TTC549 (cell line): ENCODE measurements at regions not wholly inside any gene's neighbourhood (a gene's known extent, or its start where the extent isn't known, plus 50 kb on each side); places are given as distances from the start of the nearest gene placed in this dataset.
"Not testable (repeated sequence)": the region's sequence is repeated elsewhere in the genome, so short reads cannot be mapped to it uniquely, and the experiment has no call there.

Experiments
- FAIRE-seq: peaks from 2 replicates; lab custom pipeline; 2012; peaks lifted over from hg19 to GRCh38; lab: Jason Lieb, UNC

DNA sequence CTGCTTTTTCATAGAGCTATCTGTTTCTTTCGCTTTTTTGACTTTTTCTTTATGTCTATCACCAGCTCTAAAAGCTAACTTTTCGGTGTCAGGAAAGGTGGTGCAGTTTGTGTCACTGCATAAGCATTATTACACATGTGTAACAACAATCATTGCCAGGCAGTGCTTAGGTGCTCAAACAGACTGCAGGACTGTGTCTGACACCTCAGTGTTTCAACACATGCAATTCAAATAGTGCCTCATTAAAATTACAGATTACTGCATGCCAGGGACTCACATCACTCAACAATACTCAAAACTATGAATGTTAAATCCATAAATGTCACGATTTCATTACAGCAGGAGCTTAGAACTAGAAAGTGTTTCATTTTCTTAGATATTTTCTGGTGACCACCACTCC is 265.3 kb upstream of the SMIM30 start:
- no peak for FAIRE-seq

DNA sequence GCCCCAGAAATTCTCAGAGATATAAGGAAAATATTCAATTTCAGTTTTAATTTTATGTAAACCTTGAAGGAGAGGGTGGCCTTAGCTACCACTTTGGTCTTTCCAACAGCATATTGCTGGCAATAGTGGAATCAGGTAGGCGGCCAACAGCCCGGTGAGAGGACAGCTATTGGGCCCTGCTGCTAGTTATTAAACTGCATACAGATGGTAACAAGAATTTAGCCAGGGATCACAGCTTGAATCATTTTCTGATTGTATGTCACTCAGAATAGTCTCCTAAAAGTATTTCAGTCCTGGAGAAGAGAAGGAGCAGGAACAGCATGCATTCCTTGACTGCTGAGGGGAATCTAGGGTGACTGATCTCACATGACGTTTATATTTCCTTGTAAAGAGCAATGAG is 261.4 kb upstream of the SMIM30 start:
- no peak for FAIRE-seq

- no peak for FAIRE-seq
Observed at GRCh38 chr7:113374955-113375354, 256.6 kb upstream of the SMIM30 start.

GRCh38 chr7:113373863-113374262 is 255.5 kb upstream of the SMIM30 start:
- no peak for FAIRE-seq

- FAIRE-seq = no peak
Observed at GRCh38 chr7:113371416-113372043, 253.2 kb upstream of the SMIM30 start.

- FAIRE-seq = no peak
Observed at GRCh38 chr7:113370910-113371309, 252.6 kb upstream of the SMIM30 start.

DNA sequence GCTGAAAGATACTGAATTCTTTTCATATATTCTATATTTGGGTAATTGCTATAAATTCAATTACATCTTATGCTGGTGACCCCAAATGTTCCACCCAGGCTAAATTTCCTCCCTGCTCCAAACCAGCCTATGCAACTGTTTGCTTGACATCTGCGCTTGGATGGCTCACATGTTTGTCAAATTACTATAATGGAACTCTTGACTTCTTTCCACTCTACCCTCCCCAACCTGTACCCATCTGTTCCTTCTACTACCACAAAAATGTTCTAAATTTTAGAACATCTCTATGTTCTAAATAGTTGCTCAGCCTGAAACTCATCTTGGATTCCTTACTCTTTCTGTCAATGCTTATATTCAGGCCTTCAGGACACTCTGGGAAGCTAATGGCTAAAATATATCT is 249.9 kb upstream of the SMIM30 start:
- no peak for FAIRE-seq

- no peak for FAIRE-seq
Observed at GRCh38 chr7:113367041-113367586, 248.8 kb upstream of the SMIM30 start.

GRCh38 chr7:113366122-113366521 is 247.8 kb upstream of the SMIM30 start:
- no peak for FAIRE-seq

DNA sequence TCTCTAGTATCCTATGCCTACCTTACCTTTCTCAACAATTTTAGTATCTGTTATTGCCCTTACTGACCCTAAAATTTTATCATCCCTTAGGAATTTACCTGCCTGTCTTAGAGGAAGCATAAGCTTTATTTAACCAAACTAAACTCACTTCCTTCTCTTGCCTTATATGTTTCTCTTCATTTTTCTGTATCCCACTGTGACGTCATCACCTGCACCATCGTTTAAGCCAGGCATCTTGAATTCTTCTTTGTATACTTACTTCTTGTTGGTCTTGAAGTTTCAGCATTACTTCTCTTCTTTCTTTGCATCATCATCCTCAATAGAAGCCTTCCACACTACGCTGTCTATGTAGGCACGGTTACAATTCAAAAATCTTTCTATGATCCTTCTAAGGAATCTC is 231.0 kb upstream of the SMIM30 start:
- FAIRE-seq = no peak

GRCh38 chr7:113339661-113340060 is 221.3 kb upstream of the SMIM30 start:
- FAIRE-seq = no peak

DNA sequence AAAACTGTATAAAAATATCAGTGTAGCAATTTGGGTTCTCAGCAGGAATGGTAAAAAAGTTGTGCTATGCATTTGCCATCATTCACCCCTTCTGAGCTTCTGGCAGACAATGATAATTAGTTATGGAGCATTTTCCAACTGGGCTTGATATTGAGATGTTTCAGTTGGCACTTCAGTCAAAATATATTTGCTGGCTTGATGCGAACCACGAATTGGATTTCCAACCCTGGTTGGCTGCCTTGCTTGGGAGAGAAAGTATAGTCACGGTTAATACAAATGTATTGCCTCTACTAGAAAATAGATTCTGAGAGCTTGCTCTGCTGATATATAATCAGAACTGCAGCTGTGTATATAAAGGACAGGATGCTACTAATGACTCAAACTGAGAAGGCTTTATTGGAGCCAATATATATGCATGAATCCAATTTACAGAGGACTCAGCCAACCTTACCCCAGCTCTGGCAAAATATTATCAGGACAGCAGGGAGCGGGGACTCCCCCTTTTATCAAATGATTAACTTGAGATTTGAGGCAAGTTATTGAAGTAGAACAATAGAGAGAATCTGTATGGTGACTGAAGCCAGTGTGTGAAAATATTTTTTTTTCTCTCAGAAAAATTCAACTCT is 219.8 kb upstream of the SMIM30 start:
- FAIRE-seq = no peak

DNA sequence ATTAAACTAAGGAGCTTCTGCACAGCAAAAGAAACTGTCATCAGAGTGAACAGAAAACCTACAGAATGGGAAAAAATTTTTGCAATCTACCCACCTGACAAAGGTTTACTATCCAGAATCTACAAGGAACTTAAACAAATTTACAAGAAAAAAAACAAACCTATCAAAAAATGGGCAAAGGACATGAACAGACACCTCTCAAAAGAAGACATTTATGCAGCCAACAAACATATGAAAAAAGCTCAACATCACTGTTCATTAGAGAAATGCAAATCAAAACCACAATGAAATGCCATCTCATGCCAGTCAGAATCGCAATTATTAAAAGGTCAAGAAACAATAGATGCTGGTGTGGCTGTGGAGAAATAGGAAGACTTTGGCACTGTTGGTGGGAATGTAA is 218.5 kb upstream of the SMIM30 start:
- not testable (repeated sequence) for FAIRE-seq

- no peak for FAIRE-seq
Observed at GRCh38 chr7:113331155-113331898, 213.0 kb upstream of the SMIM30 start.

DNA sequence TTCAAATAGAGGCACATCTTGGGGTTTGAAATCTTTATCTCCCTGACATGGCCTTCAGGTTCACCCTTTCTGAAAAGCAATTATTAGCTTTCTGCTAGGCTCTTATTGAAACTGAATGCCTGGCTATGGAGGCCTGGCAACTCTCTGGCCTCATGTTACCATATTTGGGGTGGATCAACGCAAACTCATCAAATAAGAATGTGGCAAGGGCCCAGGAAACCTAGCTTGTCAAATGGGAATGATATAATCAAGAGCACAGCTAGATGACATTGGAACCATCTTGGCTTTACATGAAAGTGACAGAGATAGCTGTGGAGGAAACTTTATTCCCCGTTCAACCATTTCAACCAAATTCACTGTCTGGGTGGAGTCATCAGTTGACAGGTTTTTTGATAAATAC is 202.8 kb upstream of the SMIM30 start:
- no peak for FAIRE-seq

- FAIRE-seq = no peak
Observed at GRCh38 chr7:113320419-113320818, 202.1 kb upstream of the SMIM30 start.

GRCh38 chr7:113314594-113314993 is 196.2 kb upstream of the SMIM30 start:
- no peak for FAIRE-seq

GRCh38 chr7:113308399-113308798 is 190.0 kb upstream of the SMIM30 start:
- no peak for FAIRE-seq

DNA sequence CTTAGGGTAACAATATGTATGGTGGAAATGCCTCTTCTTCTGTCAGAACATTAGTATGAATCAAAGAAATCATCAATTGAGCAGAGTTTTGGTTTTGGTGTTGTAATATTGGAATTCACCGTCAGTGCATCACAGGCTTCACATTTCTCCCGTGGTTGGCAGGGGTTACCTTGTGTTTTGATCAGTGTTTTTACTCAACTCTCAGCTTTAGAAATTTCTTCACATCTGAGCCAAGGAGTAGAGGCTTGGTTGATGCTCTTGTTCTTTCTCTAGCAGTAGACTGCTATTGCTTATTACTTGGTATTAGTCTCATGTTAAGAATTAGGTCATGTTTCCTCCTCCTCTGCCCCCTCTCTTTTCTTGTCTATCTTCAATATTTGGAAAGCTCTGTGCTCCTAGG is 188.8 kb upstream of the SMIM30 start:
- FAIRE-seq = no peak

DNA sequence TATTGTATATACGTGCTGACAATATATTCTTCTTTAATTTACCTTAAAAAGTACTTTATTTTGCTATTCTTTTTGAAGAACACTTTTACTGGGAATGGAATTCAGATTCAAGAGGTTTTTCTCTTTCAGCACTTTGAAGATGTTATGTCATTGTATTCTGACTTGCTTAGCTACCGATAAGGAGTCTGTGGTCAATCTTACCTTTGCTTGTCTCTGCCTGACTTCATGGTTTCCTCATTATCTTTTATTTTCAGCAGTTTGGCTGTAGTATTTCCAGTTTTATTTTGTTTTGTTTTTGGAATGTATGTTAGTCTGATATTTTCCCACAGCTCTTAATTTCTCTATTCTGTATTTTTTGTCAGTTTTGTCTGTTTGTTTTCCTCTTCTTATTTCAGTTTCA is 187.9 kb upstream of the SMIM30 start:
- FAIRE-seq = no peak

DNA sequence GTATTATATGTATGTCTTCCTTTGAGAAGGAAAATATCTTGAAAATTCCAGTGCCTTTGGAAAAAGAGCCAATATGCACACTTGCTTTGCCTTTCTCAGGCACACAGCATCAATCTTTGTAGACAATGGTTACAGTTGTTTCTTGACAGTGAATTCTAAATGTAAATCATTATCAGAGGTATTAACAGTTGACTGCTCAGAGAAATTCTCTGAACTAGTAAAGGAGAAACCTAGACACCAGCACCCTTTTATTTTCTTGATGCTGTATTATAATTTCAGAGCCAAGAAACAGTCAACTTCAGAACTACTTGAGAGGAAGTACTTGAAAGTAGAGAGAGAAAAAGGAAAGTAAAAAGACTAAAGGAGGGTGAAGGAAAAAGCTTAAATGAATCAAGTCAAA is 185.8 kb upstream of the SMIM30 start:
- no peak for FAIRE-seq

DNA sequence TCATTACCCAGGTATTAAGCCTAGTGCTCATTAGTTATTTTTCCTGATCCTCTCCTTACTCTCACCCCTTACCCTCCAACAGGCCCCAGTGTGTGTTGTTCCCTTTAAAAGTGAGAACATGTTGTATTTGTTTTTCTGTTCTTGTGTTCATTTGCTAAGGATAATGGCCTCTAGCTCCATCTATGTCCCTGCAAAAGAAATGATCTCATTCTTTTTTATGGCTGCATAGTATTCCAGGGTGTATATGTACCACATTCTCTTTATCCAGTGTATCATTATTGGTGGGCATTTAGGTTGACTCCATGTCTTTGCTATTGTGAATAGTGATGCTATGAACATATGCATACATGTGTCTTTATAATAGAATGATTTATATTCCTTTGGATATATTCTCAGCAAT is 185.0 kb upstream of the SMIM30 start:
- FAIRE-seq = not testable (repeated sequence)

DNA sequence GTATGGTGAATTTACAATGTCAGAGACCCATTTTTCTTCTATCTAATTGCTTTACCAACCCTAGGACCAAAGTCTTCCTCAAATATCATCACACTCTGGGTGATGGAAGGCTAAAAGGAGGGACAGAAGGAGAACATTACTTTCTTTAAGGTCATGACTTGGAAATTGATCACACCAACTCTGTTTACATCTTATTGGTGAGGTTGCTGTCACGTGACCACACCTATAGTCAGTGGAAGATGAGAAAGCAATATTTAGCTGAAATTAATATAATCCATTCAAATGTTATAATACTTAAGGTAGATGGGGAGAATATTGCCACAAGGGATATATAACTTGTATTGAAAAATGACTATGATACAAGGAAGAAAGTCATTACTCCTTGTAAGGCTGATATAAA is 183.6 kb upstream of the SMIM30 start:
- FAIRE-seq = no peak

- no peak for FAIRE-seq
Observed at GRCh38 chr7:113301141-113301540, 182.8 kb upstream of the SMIM30 start.
